ENCODE measurements at regions not wholly inside any gene's neighbourhood (a gene's known extent, or its start where the extent isn't known, plus 50 kb on each side); places are given as distances from the start of the nearest gene placed in this dataset.

DNA sequence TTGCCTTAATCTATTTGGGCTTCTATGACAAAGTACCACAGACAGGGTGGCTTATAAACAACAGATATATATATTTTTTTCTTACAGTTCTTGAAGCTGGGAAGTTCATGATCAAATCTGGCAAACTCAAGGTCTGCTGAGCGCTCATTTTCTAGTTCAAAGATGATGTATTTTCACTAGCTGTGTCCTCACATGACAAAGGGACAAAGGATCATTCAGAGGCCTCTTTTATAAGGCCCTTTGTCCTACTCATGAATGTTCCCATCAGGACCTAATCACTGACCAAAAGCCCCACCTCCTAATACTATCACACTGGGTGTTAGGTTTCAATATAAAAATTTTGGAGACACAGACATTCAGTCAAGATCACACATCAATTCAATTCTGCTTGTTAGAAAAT is 2025.2 kb downstream of the PCDH7 start:
- no peak for TF ChIP-seq POLR2AphosphoS5 (IDR thresholded peaks at IDR 0.05; ENCODE audit: low read depth, low read length)
- no peak for TF ChIP-seq TAF1 (IDR thresholded peaks at IDR 0.05; ENCODE audit: borderline replicate concordance, low read depth, low read length)
- no peak for TF ChIP-seq POLR2A (IDR thresholded peaks at IDR 0.05; ENCODE audit: low read depth, low read length)
